GM12878 (cell line): ENCODE measurements at regions not wholly inside any gene's neighbourhood (a gene's known extent, or its start where the extent isn't known, plus 50 kb on each side); places are given as distances from the start of the nearest gene placed in this dataset.

Experiments
- MYC ChIP-seq: IDR thresholded peaks from 2 replicates; pipeline ENCODE4 v1.6.1; 2011; ENCODE audit warnings: mild to moderate bottlenecking, low read length, moderate library complexity, inconsistent platforms; ENCODE audit not compliant: insufficient read depth, insufficient replicate concordance, insufficient read length, severe bottlenecking
- NFYB ChIP-seq: IDR thresholded peaks from 2 replicates; pipeline ENCODE4 v1.6.1; 2011; ENCODE audit warnings: low read depth, mild to moderate bottlenecking, low read length, improper control_type of control experiment, moderate library complexity; ENCODE audit not compliant: insufficient read depth
- PML ChIP-seq: IDR thresholded peaks from 2 replicates; pipeline ENCODE4 v1.6.1; 2012; ENCODE audit warnings: low read length, inconsistent platforms
- TCF3 ChIP-seq: IDR thresholded peaks from 2 replicates; pipeline ENCODE4 v1.6.1; 2012; ENCODE audit warnings: low read depth, mild to moderate bottlenecking, low read length, borderline replicate concordance; ENCODE audit not compliant: insufficient read depth
- TF ChIP-seq, protein P1 (sequence below): fragments of 450-650 bp; IDR thresholded peaks from 2 replicates; pipeline ENCODE4 v1.6.1; 2017; ENCODE audit warnings: mild to moderate bottlenecking
- TF ChIP-seq, protein P2 (sequence below): IDR thresholded peaks from 2 replicates; pipeline ENCODE4 v1.6.1; 2012; ENCODE audit warnings: low read depth, low read length, improper control_type of control experiment
- TF ChIP-seq, protein P3 (sequence below), 3 experiments: IDR thresholded peaks in 2 of 3; conservative IDR thresholded peaks in 1 of 3; 2 replicates each; pipeline ENCODE4 v1.5.1; 2011; ENCODE audit warnings: low read depth in 3 of 3, low read length in 3 of 3, mild to moderate bottlenecking in 3 of 3, control low read depth in 2 of 3, moderate library complexity in 2 of 3, inconsistent platforms in 1 of 3, mixed read lengths in 1 of 3; ENCODE audit not compliant: control insufficient read depth in 2 of 3, insufficient read depth in 1 of 3; ENCODE audit errors: extremely low read depth in 1 of 3
- TF ChIP-seq, protein P4 (sequence below): IDR thresholded peaks from 2 replicates; pipeline ENCODE4 v1.6.1; 2012; ENCODE audit warnings: low read length, inconsistent platforms
- TF ChIP-seq, protein P5 (sequence below): fragments of 450-650 bp; formaldehyde crosslinking; IDR thresholded peaks from 2 replicates; pipeline ENCODE4 v1.4.0; 2020; ENCODE audit warnings: mild to moderate bottlenecking, moderate library complexity

DNA sequence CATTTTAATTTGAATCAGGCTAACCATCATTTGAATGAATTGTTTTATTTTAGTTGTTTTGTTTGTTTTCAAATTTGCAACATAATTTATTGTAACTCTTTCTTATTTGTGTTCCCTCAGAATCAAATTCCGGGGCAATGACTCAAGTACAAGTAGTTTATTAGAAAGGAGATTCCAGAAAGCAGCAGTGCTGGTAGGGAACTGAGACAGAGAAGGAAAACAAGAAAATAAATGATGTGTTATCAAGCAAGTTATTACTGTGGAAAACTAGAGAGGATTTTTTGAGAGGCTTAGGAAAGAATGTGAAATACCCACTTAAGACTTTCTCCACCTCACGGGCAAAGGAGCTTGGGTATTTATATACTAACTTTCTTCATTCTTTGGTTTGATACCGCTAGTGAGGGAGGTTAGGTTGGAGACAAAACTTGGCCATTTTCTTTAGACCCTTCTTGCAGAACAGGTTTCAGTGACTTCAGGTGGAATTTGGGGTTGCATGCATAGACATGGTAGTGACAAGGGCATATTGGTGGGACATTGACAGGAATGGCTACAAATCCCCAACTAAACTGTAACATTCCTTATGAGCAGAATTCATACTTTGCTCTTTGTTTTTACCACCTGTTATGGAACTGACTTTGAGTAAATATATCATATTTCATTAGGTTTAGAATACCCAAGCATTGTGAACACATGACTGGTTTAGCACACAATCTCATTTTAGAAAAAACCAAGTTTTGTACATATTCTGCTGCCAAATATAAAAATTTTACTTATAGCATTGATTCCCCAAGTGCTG is 254.3 kb downstream of the ZBBX start:
- TF ChIP-seq NFYB = no peak
- TF ChIP-seq TCF3 = no peak
- TF ChIP-seq, protein P1, sequence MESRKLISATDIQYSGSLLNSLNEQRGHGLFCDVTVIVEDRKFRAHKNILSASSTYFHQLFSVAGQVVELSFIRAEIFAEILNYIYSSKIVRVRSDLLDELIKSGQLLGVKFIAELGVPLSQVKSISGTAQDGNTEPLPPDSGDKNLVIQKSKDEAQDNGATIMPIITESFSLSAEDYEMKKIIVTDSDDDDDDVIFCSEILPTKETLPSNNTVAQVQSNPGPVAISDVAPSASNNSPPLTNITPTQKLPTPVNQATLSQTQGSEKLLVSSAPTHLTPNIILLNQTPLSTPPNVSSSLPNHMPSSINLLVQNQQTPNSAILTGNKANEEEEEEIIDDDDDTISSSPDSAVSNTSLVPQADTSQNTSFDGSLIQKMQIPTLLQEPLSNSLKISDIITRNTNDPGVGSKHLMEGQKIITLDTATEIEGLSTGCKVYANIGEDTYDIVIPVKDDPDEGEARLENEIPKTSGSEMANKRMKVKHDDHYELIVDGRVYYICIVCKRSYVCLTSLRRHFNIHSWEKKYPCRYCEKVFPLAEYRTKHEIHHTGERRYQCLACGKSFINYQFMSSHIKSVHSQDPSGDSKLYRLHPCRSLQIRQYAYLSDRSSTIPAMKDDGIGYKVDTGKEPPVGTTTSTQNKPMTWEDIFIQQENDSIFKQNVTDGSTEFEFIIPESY = no peak
- TF ChIP-seq, protein P2, sequence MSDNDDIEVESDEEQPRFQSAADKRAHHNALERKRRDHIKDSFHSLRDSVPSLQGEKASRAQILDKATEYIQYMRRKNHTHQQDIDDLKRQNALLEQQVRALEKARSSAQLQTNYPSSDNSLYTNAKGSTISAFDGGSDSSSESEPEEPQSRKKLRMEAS = no peak
- TF ChIP-seq, protein P3, sequence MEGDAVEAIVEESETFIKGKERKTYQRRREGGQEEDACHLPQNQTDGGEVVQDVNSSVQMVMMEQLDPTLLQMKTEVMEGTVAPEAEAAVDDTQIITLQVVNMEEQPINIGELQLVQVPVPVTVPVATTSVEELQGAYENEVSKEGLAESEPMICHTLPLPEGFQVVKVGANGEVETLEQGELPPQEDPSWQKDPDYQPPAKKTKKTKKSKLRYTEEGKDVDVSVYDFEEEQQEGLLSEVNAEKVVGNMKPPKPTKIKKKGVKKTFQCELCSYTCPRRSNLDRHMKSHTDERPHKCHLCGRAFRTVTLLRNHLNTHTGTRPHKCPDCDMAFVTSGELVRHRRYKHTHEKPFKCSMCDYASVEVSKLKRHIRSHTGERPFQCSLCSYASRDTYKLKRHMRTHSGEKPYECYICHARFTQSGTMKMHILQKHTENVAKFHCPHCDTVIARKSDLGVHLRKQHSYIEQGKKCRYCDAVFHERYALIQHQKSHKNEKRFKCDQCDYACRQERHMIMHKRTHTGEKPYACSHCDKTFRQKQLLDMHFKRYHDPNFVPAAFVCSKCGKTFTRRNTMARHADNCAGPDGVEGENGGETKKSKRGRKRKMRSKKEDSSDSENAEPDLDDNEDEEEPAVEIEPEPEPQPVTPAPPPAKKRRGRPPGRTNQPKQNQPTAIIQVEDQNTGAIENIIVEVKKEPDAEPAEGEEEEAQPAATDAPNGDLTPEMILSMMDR (IDR thresholded peaks at IDR 0.05 in 2 of 3, conservative IDR thresholded peaks at IDR 0.05 in 1 of 3; ENCODE audit: control insufficient read depth in 2 of 3, extremely low read depth in 1 of 3, insufficient read depth in 1 of 3, low read depth in 3 of 3, low read length in 3 of 3) = no peak
- TF ChIP-seq MYC = no peak
- TF ChIP-seq PML = no peak
- TF ChIP-seq, protein P4, sequence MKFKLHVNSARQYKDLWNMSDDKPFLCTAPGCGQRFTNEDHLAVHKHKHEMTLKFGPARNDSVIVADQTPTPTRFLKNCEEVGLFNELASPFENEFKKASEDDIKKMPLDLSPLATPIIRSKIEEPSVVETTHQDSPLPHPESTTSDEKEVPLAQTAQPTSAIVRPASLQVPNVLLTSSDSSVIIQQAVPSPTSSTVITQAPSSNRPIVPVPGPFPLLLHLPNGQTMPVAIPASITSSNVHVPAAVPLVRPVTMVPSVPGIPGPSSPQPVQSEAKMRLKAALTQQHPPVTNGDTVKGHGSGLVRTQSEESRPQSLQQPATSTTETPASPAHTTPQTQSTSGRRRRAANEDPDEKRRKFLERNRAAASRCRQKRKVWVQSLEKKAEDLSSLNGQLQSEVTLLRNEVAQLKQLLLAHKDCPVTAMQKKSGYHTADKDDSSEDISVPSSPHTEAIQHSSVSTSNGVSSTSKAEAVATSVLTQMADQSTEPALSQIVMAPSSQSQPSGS = no peak
- TF ChIP-seq, protein P5, sequence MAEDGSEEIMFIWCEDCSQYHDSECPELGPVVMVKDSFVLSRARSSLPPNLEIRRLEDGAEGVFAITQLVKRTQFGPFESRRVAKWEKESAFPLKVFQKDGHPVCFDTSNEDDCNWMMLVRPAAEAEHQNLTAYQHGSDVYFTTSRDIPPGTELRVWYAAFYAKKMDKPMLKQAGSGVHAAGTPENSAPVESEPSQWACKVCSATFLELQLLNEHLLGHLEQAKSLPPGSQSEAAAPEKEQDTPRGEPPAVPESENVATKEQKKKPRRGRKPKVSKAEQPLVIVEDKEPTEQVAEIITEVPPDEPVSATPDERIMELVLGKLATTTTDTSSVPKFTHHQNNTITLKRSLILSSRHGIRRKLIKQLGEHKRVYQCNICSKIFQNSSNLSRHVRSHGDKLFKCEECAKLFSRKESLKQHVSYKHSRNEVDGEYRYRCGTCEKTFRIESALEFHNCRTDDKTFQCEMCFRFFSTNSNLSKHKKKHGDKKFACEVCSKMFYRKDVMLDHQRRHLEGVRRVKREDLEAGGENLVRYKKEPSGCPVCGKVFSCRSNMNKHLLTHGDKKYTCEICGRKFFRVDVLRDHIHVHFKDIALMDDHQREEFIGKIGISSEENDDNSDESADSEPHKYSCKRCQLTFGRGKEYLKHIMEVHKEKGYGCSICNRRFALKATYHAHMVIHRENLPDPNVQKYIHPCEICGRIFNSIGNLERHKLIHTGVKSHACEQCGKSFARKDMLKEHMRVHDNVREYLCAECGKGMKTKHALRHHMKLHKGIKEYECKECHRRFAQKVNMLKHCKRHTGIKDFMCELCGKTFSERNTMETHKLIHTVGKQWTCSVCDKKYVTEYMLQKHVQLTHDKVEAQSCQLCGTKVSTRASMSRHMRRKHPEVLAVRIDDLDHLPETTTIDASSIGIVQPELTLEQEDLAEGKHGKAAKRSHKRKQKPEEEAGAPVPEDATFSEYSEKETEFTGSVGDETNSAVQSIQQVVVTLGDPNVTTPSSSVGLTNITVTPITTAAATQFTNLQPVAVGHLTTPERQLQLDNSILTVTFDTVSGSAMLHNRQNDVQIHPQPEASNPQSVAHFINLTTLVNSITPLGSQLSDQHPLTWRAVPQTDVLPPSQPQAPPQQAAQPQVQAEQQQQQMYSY = no peak
